Cardiac fibroblast (primary cell): ENCODE measurements at regions not wholly inside any gene's neighbourhood (a gene's known extent, or its start where the extent isn't known, plus 50 kb on each side); places are given as distances from the start of the nearest gene placed in this dataset.
A peak's percentile ranks its signal among the peaks of the same experiment; 100 is the strongest.
"Not testable (repeated sequence)": the region's sequence is repeated elsewhere in the genome, so short reads cannot be mapped to it uniquely, and the experiment has no call there.

Experiments
- DNase-seq, 2 donors: peaks; one replicate each; pipeline versions ENCODE4 v3.0.0 to v3.0.0-alpha.2; 2010; ENCODE audit warnings: low read depth in 2 of 2
- H3K4me3 ChIP-seq, 2 donors: replicated peaks in 1 of 2; 1 replicate in 1 of 2; 2 replicates in 1 of 2; pipeline ENCODE4 v1.5.1; 2011; ENCODE audit warnings: low read depth in 2 of 2, low read length in 2 of 2, mild to moderate bottlenecking in 2 of 2, moderate library complexity in 1 of 2
- TF ChIP-seq, protein P1 (sequence below): IDR thresholded peaks from one replicate; pipeline ENCODE4 v1.5.1; 2011; ENCODE audit warnings: low read depth, mild to moderate bottlenecking, low read length, inconsistent platforms

DNA sequence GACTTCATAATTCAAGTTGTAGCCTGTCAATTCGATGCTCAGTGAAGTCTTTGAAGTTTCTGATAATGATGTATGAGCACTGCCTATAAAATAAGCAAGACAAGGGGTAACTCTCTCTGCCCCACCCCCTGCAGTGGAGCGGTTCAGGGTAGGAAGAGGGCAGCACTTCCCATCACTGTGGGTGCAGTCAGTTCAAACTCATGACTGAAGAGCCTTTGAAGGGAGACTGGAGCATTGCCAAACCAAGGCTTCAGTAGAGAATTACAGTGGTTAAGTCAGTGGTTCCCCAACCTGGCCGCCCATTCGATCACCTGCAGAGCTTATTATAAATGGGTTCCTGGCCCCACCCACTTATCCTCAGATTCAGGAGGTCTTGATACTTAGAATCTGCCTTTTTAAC, 190.6 kb downstream of the SHQ1 start:
- TF ChIP-seq, protein P1, sequence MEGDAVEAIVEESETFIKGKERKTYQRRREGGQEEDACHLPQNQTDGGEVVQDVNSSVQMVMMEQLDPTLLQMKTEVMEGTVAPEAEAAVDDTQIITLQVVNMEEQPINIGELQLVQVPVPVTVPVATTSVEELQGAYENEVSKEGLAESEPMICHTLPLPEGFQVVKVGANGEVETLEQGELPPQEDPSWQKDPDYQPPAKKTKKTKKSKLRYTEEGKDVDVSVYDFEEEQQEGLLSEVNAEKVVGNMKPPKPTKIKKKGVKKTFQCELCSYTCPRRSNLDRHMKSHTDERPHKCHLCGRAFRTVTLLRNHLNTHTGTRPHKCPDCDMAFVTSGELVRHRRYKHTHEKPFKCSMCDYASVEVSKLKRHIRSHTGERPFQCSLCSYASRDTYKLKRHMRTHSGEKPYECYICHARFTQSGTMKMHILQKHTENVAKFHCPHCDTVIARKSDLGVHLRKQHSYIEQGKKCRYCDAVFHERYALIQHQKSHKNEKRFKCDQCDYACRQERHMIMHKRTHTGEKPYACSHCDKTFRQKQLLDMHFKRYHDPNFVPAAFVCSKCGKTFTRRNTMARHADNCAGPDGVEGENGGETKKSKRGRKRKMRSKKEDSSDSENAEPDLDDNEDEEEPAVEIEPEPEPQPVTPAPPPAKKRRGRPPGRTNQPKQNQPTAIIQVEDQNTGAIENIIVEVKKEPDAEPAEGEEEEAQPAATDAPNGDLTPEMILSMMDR: no peak
- H3K4me3 ChIP-seq: no peak overlapping the region
- no peak for DNase-seq

DNA sequence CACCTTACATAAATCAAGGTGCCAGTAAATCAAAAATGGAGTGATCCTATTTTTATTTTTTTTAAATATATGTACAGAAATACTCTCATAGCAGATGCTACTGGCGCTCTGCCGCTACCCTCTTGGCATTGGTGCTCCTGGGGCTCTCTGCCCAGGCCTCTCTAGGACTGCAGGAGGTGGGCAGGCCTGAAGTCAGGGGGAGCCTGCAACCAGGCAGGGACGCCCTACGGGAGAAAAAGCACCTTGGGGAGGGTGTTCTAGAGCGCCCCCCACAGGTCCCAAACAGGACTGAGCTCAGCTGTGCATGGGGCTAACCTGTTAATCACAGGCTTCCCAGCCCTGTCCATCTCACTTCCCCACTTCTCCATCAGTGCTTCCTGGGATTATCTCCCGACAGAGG, 192.5 kb downstream of the SHQ1 start:
- no peak for DNase-seq
- H3K4me3 ChIP-seq: no peak overlapping the region
- TF ChIP-seq, protein P1: no peak

GRCh38 chr3:72655131-72655551, 193.1 kb downstream of the SHQ1 start:
- TF ChIP-seq, protein P1: no peak
- H3K4me3 ChIP-seq: peak overlapping the region in 1 of 2 donors; percentile 6
- peak in 1 of 2 donors; percentile 42 for DNase-seq

DNA sequence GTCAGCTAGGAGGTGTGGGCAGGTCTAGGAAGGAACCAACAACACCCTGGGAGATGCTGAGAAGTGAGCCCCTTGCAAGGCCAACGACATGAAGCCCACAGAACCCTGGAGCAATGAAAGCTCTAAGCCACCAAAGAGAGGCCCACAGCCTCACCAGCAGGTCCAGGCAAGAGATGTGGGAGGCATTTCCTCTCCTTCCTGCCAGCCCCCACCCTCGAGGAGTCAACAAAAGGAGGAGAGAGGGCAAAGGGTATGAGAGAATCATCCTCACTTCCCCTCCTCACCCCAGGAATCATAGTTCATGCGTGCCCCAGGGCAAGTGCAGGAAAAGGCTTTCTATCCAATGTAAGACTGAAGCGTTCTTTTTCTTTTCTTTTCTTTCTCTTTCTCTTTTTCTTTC, 195.8 kb downstream of the SHQ1 start:
- H3K4me3 ChIP-seq: no peak overlapping the region
- no peak for DNase-seq
- TF ChIP-seq, protein P1: no peak

DNA sequence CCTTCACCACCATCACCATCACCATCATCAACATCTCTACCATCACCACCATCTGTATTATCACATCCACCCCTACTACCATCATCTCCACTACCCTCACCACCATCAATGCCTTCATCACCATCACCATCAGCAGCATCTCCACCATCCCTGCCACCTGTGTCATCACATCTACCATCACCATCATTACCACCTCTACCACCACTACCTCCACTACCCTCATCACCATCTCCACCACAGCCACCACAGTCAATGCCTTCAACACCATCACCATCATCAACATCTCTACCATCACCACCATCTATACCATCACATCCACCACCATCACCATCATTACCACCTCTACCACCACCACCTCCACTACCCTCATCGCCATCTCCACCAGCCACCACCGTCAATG, 196.7 kb downstream of the SHQ1 start:
- TF ChIP-seq, protein P1: no peak
- H3K4me3 ChIP-seq: no peak overlapping the region
- no peak for DNase-seq

GRCh38 chr3:72646263-72646662, 202.0 kb downstream of the SHQ1 start:
- TF ChIP-seq, protein P1: no peak
- DNase-seq: no peak
- H3K4me3 ChIP-seq: no peak overlapping the region

GRCh38 chr3:72643635-72644034, 204.6 kb downstream of the SHQ1 start:
- H3K4me3 ChIP-seq, DNase-seq: not testable (repeated sequence)
